ENCODE measurements at regions not wholly inside any gene's neighbourhood (a gene's known extent, or its start where the extent isn't known, plus 50 kb on each side); places are given as distances from the start of the nearest gene placed in this dataset.

DNA sequence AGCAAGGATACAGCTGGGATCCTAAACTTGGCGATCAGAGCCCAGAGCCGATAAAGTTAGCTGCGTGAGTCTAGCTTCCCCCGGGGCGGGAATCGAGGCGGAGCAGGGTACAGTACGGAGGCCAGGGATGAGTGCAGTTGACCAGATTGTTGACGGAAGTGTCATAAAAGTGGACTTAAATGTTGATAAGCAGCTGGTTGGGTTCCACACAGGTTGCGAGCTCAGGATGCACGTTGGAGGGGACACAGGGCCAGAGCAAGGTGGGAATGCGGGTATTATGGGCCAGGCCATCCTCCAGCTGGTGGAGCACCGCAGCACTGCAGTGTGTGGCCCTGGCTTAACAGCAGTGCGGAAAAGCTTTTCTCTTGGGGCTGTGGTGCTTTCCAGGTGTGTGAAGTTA, 76.0 kb upstream of the PZP start:
- DNase-seq, result peak; percentile 62 to 64

GRCh38 chr12:9283346-9284095, 75.3 kb upstream of the PZP start:
- TF ChIP-seq POLR2A (IDR thresholded peaks at IDR 0.05; ENCODE audit: low read length), result peak; percentile 39
- DNase-seq, result peak; percentile 87 to 88

- no peak for DNase-seq
- TF ChIP-seq POLR2A (IDR thresholded peaks at IDR 0.05; ENCODE audit: low read length) (no peak), GATA1 (IDR thresholded peaks at IDR 0.05; ENCODE audit: low read depth, low read length) (no peak)
Measured at GRCh38 chr12:9276990-9277389, 68.8 kb upstream of the PZP start.

GRCh38 chr12:9273276-9273675, 65.1 kb upstream of the PZP start:
- DNase-seq, result peak in 1 of 2 experiments; percentile 10
- no peak for TF ChIP-seq GATA1 (IDR thresholded peaks at IDR 0.05; ENCODE audit: low read depth, low read length)
- TF ChIP-seq POLR2A (IDR thresholded peaks at IDR 0.05; ENCODE audit: low read length), result no peak

GRCh38 chr12:9271875-9272274, 63.7 kb upstream of the PZP start:
- DNase-seq, result no peak
- no peak for TF ChIP-seq POLR2A (IDR thresholded peaks at IDR 0.05; ENCODE audit: low read length)
- TF ChIP-seq GATA1 (IDR thresholded peaks at IDR 0.05; ENCODE audit: low read depth, low read length), result no peak

DNA sequence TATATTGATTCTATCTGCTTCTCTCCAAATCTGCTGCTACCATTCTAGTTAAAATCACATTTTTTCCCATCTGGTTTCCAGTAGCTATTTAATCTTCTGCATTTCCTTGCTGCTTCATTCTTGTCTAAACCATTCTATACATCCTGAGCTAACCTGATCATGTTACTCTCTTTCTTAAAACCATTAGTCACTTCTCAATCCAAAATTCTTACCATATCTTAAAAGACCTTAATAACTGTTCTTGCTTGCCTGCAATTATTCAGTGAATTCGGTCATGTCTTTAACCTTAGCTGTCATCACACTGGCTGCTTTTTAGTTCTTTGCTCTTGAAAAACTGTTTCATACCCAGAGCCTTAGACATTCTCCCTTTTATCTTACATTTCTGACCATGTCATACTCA, 56.4 kb upstream of the PZP start:
- DNase-seq, result no peak
- no peak for TF ChIP-seq GATA1 (IDR thresholded peaks at IDR 0.05; ENCODE audit: low read depth, low read length)
- TF ChIP-seq POLR2A (IDR thresholded peaks at IDR 0.05; ENCODE audit: low read length), result no peak

DNA sequence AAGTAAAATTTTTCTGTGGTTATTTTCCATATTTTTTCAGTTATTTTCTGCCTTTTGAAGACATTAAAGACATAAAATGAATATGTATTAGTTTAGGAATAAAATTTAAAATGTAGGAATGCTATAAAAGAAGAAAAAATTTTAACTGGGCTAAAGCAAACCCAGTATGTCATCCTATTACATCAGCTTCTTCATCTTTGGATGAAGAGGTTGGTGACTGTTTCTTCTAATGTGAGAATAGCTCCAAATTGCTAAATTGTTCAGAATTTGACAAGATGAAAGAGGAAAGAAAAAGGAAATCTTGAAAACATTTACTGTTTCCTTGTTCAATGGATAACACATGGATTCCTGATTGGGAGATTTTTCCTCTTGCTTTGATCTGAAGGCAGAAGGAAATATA, 52.7 kb upstream of the PZP start:
- TF ChIP-seq GATA1 (IDR thresholded peaks at IDR 0.05; ENCODE audit: low read depth, low read length) (no peak), POLR2A (IDR thresholded peaks at IDR 0.05; ENCODE audit: low read length) (no peak)
- peak in 1 of 2 experiments; percentile 56 for DNase-seq

GRCh38 chr12:9258676-9259075, 50.5 kb upstream of the PZP start:
- TF ChIP-seq POLR2A (IDR thresholded peaks at IDR 0.05; ENCODE audit: low read length) (no peak), GATA1 (IDR thresholded peaks at IDR 0.05; ENCODE audit: low read depth, low read length) (no peak)
- DNase-seq, result no peak

Data from erythroblast (primary cell).